Natural killer cell (primary cell): ENCODE measurements at regions not wholly inside any gene's neighbourhood (a gene's known extent, or its start where the extent isn't known, plus 50 kb on each side); places are given as distances from the start of the nearest gene placed in this dataset.

Source experiments
- ATAC-seq, 3 donors: fragments of 150-1000 bp in 2 of 3; fragments of 200-7000 bp in 1 of 3; cut with Tn5 transposase; 1 replicate in 1 of 3; 2 replicates in 2 of 3; pipeline ENCODE4 v1.10.0; 2021; ENCODE audit warnings: mild to moderate bottlenecking in 2 of 3, moderate library complexity in 2 of 3
- DNase-seq, 2 donors: peaks; one replicate each; pipeline versions ENCODE4 v3.0.0 to v3.0.0-alpha.2; 2013 to 2021; ENCODE audit warnings: mixed read lengths in 1 of 2
- H3K27ac ChIP-seq: one replicate; pipeline ENCODE4 v1.5.1; 2013; ENCODE audit warnings: mild to moderate bottlenecking, low read length
- H3K27me3 ChIP-seq: one replicate; pipeline ENCODE4 v1.6.1; 2013; ENCODE audit warnings: low read length; ENCODE audit not compliant: control insufficient read depth, insufficient read depth
- H3K36me3 ChIP-seq: one replicate; pipeline ENCODE4 v1.6.1; 2013; ENCODE audit warnings: low read length; ENCODE audit not compliant: control insufficient read depth, insufficient read depth
- H3K4me1 ChIP-seq: one replicate; pipeline ENCODE4 v1.6.1; 2013; ENCODE audit warnings: low read length; ENCODE audit not compliant: control insufficient read depth, insufficient read depth
- H3K4me3 ChIP-seq: one replicate; pipeline ENCODE4 v1.5.1; 2013; ENCODE audit warnings: low read length
- H3K9me3 ChIP-seq: one replicate; pipeline ENCODE4 v1.6.1; 2013; ENCODE audit warnings: low read length; ENCODE audit not compliant: control insufficient read depth, insufficient read depth
- H3K27ac Mint-ChIP-seq, 2 donors: one replicate each; pipeline ENCODE4 v1.8.0; 2022; ENCODE audit warnings: mild to moderate bottlenecking in 2 of 2, mixed read lengths in 2 of 2, moderate library complexity in 1 of 2
- H3K27me3 Mint-ChIP-seq, 2 donors: one replicate each; pipeline ENCODE4 v1.8.0; 2022; ENCODE audit warnings: low read depth in 2 of 2, mixed read lengths in 2 of 2
- H3K36me3 Mint-ChIP-seq: one replicate; pipeline ENCODE4 v1.8.0; 2022; ENCODE audit warnings: mixed read lengths
- H3K4me1 Mint-ChIP-seq, 2 donors: one replicate each; pipeline ENCODE4 v1.8.0; 2022; ENCODE audit warnings: mixed read lengths in 2 of 2
- H3K4me3 Mint-ChIP-seq: one replicate; pipeline ENCODE4 v1.8.0; 2022; ENCODE audit warnings: mild to moderate bottlenecking, moderate library complexity, mixed read lengths
- H3K9me3 Mint-ChIP-seq, 2 donors: one replicate each; pipeline ENCODE4 v1.8.0; 2022; ENCODE audit warnings: mixed read lengths in 2 of 2
- WGBS: methylation state at CpG from one replicate; pipeline ENCODE4 v1.1.7; 2013; ENCODE audit warnings: missing lambda C conversion rate; ENCODE audit not compliant: insufficient coverage; 5-methylcytosine and 5-hydroxymethylcytosine counted together
- intact Hi-C: fragments of 100-400 bp; cut with micrococcal nuclease; formaldehyde crosslinking; loops from one replicate; pipeline ENCODE4 v1.14.2; 2022
- TF ChIP-seq, protein P1 (sequence below): fragments of 200-600 bp; IDR thresholded peaks from one replicate; pipeline ENCODE4 v1.8.0; 2022; ENCODE audit warnings: antibody characterized with exemption

DNA sequence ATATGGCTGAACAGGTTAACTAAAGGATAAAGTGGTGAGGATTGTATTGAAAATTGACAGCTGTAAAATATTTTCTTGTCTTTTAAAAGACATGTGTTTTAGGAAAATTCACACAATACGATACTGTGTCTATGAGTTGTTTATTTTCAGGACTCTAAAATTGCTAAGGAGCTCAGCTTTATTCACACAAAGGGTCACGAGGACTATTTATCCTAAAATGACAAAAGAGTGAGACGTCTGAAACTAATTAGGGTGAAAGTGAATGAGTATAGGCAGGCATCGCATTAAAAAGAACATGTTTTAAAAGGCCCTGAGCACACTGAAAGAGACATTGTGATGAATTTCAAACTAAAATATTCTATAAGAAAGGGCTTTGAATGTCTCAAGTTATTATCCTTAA, 304.7 kb downstream of the SH2D1A start:
- ATAC-seq: no peak
- WGBS: 73% methylated on average over 2 of the region's 4 CpGs
- H3K27ac Mint-ChIP-seq: no peak overlapping the region

DNA sequence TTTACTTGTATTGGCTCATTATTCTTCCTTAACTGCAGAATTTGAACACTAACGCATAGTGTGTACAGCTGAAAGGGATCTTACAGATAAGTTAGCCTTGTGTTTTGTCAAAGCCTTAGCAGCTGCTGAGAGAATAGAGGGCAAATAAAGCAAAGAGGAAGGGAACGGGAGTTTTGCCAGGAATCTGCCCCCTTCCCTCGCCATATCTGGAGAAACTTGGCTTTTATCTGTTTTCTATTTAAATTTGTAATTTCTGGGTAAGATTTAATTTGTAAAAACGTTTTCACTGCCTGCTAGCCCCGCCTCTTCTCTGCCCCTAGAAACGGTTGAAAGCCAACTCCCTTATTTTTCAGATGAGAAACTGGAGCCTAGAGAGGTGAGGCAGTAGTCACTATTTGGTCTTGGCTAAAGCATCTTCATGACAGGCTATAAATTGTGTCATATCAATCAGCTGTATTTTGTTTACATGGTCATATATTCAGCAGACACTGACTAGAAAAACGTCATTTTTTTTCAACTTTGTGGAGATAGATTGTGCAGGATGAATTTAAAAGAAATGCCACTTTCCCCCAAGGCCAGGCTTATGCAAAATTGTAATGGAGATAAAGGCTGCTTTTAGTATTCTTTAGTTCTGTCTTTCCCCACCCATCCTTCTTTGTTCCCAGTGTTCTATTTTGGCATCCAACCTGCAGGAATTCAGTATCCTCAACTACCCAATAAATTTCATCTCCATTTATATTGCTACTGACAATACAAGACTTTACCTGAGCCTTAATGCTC, 319.4 kb downstream of the SH2D1A start:
- no peaks in the 10 kb centered on the region for H3K36me3 Mint-ChIP-seq
- no peak overlapping the region for H3K27ac Mint-ChIP-seq
- Histone ChIP-seq H3K36me3 (no peaks in the 10 kb centered on the region), H3K4me1 (no peaks in the 10 kb centered on the region), H3K9me3 (no peaks in the 10 kb centered on the region), H3K4me3 (no peak overlapping the region), H3K27me3 (no peaks in the 10 kb centered on the region), H3K27ac (no peak overlapping the region)
- no peak overlapping the region for H3K4me3 Mint-ChIP-seq
- TF ChIP-seq, protein P1, sequence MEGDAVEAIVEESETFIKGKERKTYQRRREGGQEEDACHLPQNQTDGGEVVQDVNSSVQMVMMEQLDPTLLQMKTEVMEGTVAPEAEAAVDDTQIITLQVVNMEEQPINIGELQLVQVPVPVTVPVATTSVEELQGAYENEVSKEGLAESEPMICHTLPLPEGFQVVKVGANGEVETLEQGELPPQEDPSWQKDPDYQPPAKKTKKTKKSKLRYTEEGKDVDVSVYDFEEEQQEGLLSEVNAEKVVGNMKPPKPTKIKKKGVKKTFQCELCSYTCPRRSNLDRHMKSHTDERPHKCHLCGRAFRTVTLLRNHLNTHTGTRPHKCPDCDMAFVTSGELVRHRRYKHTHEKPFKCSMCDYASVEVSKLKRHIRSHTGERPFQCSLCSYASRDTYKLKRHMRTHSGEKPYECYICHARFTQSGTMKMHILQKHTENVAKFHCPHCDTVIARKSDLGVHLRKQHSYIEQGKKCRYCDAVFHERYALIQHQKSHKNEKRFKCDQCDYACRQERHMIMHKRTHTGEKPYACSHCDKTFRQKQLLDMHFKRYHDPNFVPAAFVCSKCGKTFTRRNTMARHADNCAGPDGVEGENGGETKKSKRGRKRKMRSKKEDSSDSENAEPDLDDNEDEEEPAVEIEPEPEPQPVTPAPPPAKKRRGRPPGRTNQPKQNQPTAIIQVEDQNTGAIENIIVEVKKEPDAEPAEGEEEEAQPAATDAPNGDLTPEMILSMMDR: no peak
- ATAC-seq (no peak), DNase-seq (no peak)
- H3K4me1 Mint-ChIP-seq: peaks cover 0 to 10% of the 10 kb centered on the region in 2 donors
- H3K9me3 Mint-ChIP-seq: no peaks in the 10 kb centered on the region
- H3K27me3 Mint-ChIP-seq: peaks cover 0 to 8% of the 10 kb centered on the region in 2 donors
- intact Hi-C loops: no loop called here
- 97% methylated on average over 3 of the region's 7 CpGs for WGBS

More for the DNA sequence above, 304.7 kb downstream of the SH2D1A start:
- Histone ChIP-seq H3K4me3 (no peak overlapping the region), H3K27me3 (no peaks in the 10 kb centered on the region), H3K36me3 (no peaks in the 10 kb centered on the region), H3K4me1 (no peaks in the 10 kb centered on the region), H3K27ac (no peak overlapping the region), H3K9me3 (no peaks in the 10 kb centered on the region)
- DNase-seq: no peak
- Mint-ChIP-seq H3K4me1 (no peaks in the 10 kb centered on the region), H3K36me3 (no peaks in the 10 kb centered on the region), H3K27me3 (peaks cover 0 to 29% of the 10 kb centered on the region in 2 donors), H3K4me3 (no peak overlapping the region), H3K9me3 (no peaks in the 10 kb centered on the region)
- TF ChIP-seq, protein P1: no peak
- intact Hi-C loops: no loop called here

DNA sequence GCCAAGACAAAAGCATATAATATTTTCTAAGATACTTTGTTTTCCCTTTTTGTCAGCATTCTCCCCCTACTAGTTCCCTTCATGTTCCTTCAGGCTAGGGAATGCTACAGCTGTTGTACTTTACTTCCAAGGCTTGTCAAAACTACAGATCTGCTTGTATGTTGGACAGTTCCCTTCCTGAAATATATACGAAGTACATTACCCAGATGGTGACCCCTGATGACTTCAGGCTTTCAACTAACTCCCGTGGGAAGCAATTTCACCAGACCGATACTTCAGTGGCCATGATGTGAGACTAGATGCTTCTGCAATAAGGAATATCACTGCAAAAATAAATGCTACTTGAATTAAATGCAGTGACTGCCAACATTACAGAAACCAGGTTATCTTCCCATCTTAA, 332.8 kb downstream of the SH2D1A start:
- Histone ChIP-seq H3K4me1 (no peaks in the 10 kb centered on the region), H3K36me3 (no peaks in the 10 kb centered on the region), H3K27me3 (no peaks in the 10 kb centered on the region), H3K4me3 (no peak overlapping the region), H3K9me3 (no peaks in the 10 kb centered on the region), H3K27ac (no peak overlapping the region)
- Mint-ChIP-seq H3K27ac (no peak overlapping the region), H3K9me3 (no peaks in the 10 kb centered on the region), H3K4me3 (no peak overlapping the region), H3K4me1 (no peaks in the 10 kb centered on the region), H3K27me3 (peaks cover 0 to 18% of the 10 kb centered on the region in 2 donors), H3K36me3 (no peaks in the 10 kb centered on the region)
- ATAC-seq: no peak
- TF ChIP-seq, protein P1: no peak
- intact Hi-C loops: no loop called here
- 72% methylated on average over 3 of the region's 3 CpGs for WGBS
- DNase-seq: no peak

DNA sequence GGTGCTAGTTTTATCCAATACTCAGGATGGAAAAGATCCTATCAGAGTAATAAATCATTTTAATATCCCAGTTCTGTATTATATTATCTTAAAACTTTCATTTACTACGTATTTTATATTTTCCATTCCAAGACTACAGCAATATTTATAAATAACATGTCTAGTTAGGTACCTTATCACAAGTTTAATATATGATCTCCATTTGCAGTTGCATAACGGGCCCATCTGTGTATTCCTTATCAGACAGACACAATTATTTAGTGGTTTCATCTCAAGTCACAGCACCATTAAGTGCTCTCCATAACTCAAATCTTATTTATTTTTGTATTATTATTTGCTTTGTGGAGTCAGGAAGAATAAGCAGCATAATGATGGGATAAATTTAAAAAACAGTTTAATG, 333.9 kb downstream of the SH2D1A start:
- DNase-seq (no peak), ATAC-seq (no peak)
- intact Hi-C loops: no loop called here
- Histone ChIP-seq H3K4me1 (no peaks in the 10 kb centered on the region), H3K27me3 (no peaks in the 10 kb centered on the region), H3K4me3 (no peak overlapping the region), H3K36me3 (no peaks in the 10 kb centered on the region), H3K9me3 (no peaks in the 10 kb centered on the region), H3K27ac (no peak overlapping the region)
- 80% methylated on average over 1 of the region's 2 CpGs for WGBS
- H3K27me3 Mint-ChIP-seq: peaks cover 0 to 18% of the 10 kb centered on the region in 2 donors
- H3K4me3 Mint-ChIP-seq: no peak overlapping the region
- H3K4me1 Mint-ChIP-seq: no peaks in the 10 kb centered on the region
- TF ChIP-seq, protein P1: no peak
- peaks cover 5% of the 10 kb centered on the region for H3K36me3 Mint-ChIP-seq
- peaks cover 2% of the 10 kb centered on the region in 2 donors for H3K9me3 Mint-ChIP-seq
- H3K27ac Mint-ChIP-seq: no peak overlapping the region
